Endothelial cell of umbilical vein (primary cell): ENCODE measurements at regions not wholly inside any gene's neighbourhood (a gene's known extent, or its start where the extent isn't known, plus 50 kb on each side); places are given as distances from the start of the nearest gene placed in this dataset.

Source experiments
- BruUV-seq: library from RNA; stranded (reverse); fragments of 400-500 nt; replicated peaks from 2 replicates; lab custom pipeline; 2021; lab: Mats Ljungman, UMichigan
- CTCF ChIA-PET: fragments of 300-600, 350-600 bp; sonication (Branson Sonifier 250); formaldehyde crosslinking; loops from one replicate; lab custom pipeline; 2021; ENCODE audit warnings: antibody characterized with exemption, inconsistent platforms; lab: Charles Lee
- POLR2A ChIA-PET: fragments of 300-600, 350-600 bp; sonication (Branson Sonifier 250); formaldehyde crosslinking; loops from one replicate; lab custom pipeline; 2021; ENCODE audit warnings: antibody characterized with exemption, inconsistent platforms; lab: Charles Lee
- DNase-seq: peaks from one replicate; pipeline ENCODE4 v3.0.0-alpha.2; 2011; ENCODE audit warnings: low read depth, low spot score
- FAIRE-seq: peaks from 2 replicates; lab custom pipeline; 2011; peaks lifted over from hg19 to GRCh38; lab: Jason Lieb, UNC
- H2AFZ ChIP-seq: 2 replicates; pipeline ENCODE4 v1.6.0; 2012; ENCODE audit warnings: low read depth, low read length, control low read depth, inconsistent platforms
- H3K27ac ChIP-seq: 2 replicates; pipeline ENCODE4 v1.5.1; 2011; ENCODE audit warnings: low read depth, mild to moderate bottlenecking, control low read depth, low read length, moderate library complexity; ENCODE audit not compliant: insufficient read depth
- H3K27me3 ChIP-seq, 2 experiments: 2 replicates each; pipeline versions ENCODE4 v1.6.0 to v1.6.1; 2011; ENCODE audit warnings: low read length in 2 of 2, mixed read lengths in 1 of 2; ENCODE audit not compliant: control insufficient read depth in 2 of 2, insufficient read depth in 2 of 2
- H3K36me3 ChIP-seq, 2 experiments: 2 replicates in 1 of 2; 3 replicates in 1 of 2; pipeline ENCODE4 v1.5.1; 2011; ENCODE audit warnings: low read length in 2 of 2, mild to moderate bottlenecking in 1 of 2, moderate library complexity in 1 of 2; ENCODE audit not compliant: control insufficient read depth in 2 of 2, insufficient read depth in 2 of 2; ENCODE audit errors: extremely low read depth in 1 of 2
- H3K4me1 ChIP-seq: 3 replicates; pipeline ENCODE4 v1.5.1; 2011; ENCODE audit warnings: mild to moderate bottlenecking, low read length; ENCODE audit not compliant: control insufficient read depth, insufficient read depth; ENCODE audit errors: extremely low read depth
- H3K4me2 ChIP-seq: 2 replicates; pipeline ENCODE4 v1.6.1; 2011; ENCODE audit warnings: low read length, control low read depth, mixed read lengths; ENCODE audit not compliant: insufficient read depth
- H3K4me3 ChIP-seq, 3 experiments: fragments of 200-600 bp in 1 of 3; sonication (generic), shearing (Covaris generic) in 1 of 3; replicated peaks in 1 of 3; 2 replicates each; pipeline ENCODE4 v1.5.1; 2011 to 2016; ENCODE audit warnings: control low read depth in 3 of 3, low read length in 3 of 3, mild to moderate bottlenecking in 2 of 3, inconsistent platforms in 1 of 3, low read depth in 1 of 3, moderate library complexity in 1 of 3; ENCODE audit not compliant: insufficient read depth in 1 of 3
- H3K79me2 ChIP-seq: 2 replicates; pipeline ENCODE4 v1.6.0; 2012; ENCODE audit warnings: low read length, inconsistent platforms; ENCODE audit not compliant: control insufficient read depth, insufficient read depth
- H3K9ac ChIP-seq: replicated peaks from 2 replicates; pipeline ENCODE3; 2011; ENCODE audit warnings: low read length, control low read depth; ENCODE audit not compliant: insufficient read depth; ENCODE audit errors: extremely low read depth
- H3K9me1 ChIP-seq: replicated peaks from 3 replicates; pipeline ENCODE4 v1.6.0; 2011; ENCODE audit warnings: mild to moderate bottlenecking, low read length; ENCODE audit not compliant: control insufficient read depth, insufficient read depth; ENCODE audit errors: extremely low read depth
- H3K9me3 ChIP-seq: replicated peaks from 2 replicates; pipeline ENCODE4 v1.5.1; 2012; ENCODE audit warnings: low read length, inconsistent platforms; ENCODE audit not compliant: control insufficient read depth, insufficient read depth
- H4K20me1 ChIP-seq: replicated peaks from 2 replicates; pipeline ENCODE3; 2011; ENCODE audit warnings: mild to moderate bottlenecking, low read length; ENCODE audit not compliant: control insufficient read depth, insufficient read depth; ENCODE audit errors: extremely low read depth
- CTCF ChIP-seq, 2 donors: IDR thresholded peaks; 1 replicate in 1 of 2; 2 replicates in 1 of 2; pipeline ENCODE4 v1.5.1; 2011; ENCODE audit warnings: low read length in 2 of 2, mild to moderate bottlenecking in 2 of 2, moderate library complexity in 2 of 2, control low read depth in 1 of 2, inconsistent platforms in 1 of 2, low read depth in 1 of 2; ENCODE audit not compliant: insufficient read depth in 1 of 2; ENCODE audit errors: extremely low read depth in 1 of 2
- EZH2 ChIP-seq: IDR thresholded peaks from 2 replicates; pipeline ENCODE4 v1.6.1; 2012; ENCODE audit warnings: borderline replicate concordance, low read depth, mild to moderate bottlenecking, moderate library complexity, low read length, inconsistent platforms; ENCODE audit not compliant: severe bottlenecking
- FOS ChIP-seq: IDR thresholded peaks from 2 replicates; pipeline ENCODE4 v1.6.1; 2011; ENCODE audit warnings: mild to moderate bottlenecking, low read length, moderate library complexity, borderline replicate concordance; ENCODE audit not compliant: insufficient read depth
- GATA2 ChIP-seq: IDR thresholded peaks from 2 replicates; pipeline ENCODE4 v1.7.0; 2011; ENCODE audit warnings: low read depth, mild to moderate bottlenecking, moderate library complexity, mixed read lengths, low read length; ENCODE audit not compliant: insufficient read length, insufficient read depth
- JUN ChIP-seq: IDR thresholded peaks from 2 replicates; pipeline ENCODE4 v1.6.1; 2011; ENCODE audit warnings: borderline replicate concordance, low read depth; ENCODE audit not compliant: insufficient read length, insufficient read depth
- MYC ChIP-seq: IDR thresholded peaks from one replicate; pipeline ENCODE4 v1.6.1; 2011; ENCODE audit warnings: mild to moderate bottlenecking, low read depth, low read length
- POLR2A ChIP-seq: IDR thresholded peaks from 2 replicates; pipeline ENCODE4 v1.6.1; 2012; ENCODE audit warnings: low read depth, mild to moderate bottlenecking, control low read depth, low read length
- POLR2AphosphoS5 ChIP-seq: IDR thresholded peaks from 2 replicates; pipeline ENCODE4 v1.6.1; 2012; ENCODE audit warnings: low read depth, mild to moderate bottlenecking, control low read depth, low read length, moderate library complexity; ENCODE audit not compliant: insufficient read depth
- dilution Hi-C: fragments of 300-500 bp; cut with MboI; formaldehyde crosslinking; loops from one replicate; pipeline ENCODE4 v1.15.0; 2019; ENCODE audit warnings: low sequenced_read_pairs; ENCODE audit not compliant: extremely low pct_ligation_motif_present
- intact Hi-C: fragments of 100-400 bp; cut with micrococcal nuclease; formaldehyde crosslinking; loops from one replicate; pipeline ENCODE4 v1.10.0; 2022
- TF ChIP-seq, protein P1 (sequence below): IDR thresholded peaks from 2 replicates; pipeline ENCODE4 v1.6.1; 2011; ENCODE audit not compliant: insufficient read depth, insufficient read length

DNA sequence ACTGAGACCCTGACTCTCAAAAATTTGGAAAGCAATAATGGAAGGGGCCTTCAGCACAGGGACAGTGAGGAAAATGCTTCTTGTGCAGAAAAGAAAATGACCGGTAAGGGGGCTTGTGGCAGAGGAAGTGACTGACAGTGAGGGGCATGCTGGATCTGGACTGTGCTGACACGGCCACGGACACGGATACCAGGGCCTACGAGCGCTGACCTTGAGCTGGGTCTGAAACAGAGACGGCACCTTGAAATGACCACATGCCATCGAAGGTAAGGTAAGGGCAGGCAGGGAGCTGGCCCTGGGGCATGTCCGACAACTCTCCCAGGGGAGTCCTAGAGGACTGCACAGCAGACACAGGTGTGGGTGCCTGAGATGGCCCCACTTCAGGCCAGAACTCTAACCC is 182.1 kb downstream of the RHOU start:
- no peak overlapping the region for H3K4me3 ChIP-seq
- BruUV-seq = no TSS peak
- H3K79me2 ChIP-seq = no peaks in the 10 kb centered on the region
- no peaks in the 10 kb centered on the region for H3K9me3 ChIP-seq
- no peak overlapping the region for H3K9ac ChIP-seq
- H2AFZ ChIP-seq = no peak overlapping the region
- CTCF ChIA-PET = no interaction called here
- no peak for FAIRE-seq
- no peak for DNase-seq
- H3K9me1 ChIP-seq = no peaks in the 10 kb centered on the region
- dilution Hi-C loops (no loop called here), intact Hi-C loops (no loop called here)
- TF ChIP-seq FOS (no peak), GATA2 (no peak), CTCF (IDR thresholded peaks at IDR 0.05; ENCODE audit: extremely low read depth in 1 of 2, insufficient read depth in 1 of 2, low read depth in 1 of 2, low read length in 2 of 2) (no peak), MYC (no peak), EZH2 (no peak), POLR2A (no peak), JUN (no peak), POLR2AphosphoS5 (no peak)
- TF ChIP-seq, protein P1, sequence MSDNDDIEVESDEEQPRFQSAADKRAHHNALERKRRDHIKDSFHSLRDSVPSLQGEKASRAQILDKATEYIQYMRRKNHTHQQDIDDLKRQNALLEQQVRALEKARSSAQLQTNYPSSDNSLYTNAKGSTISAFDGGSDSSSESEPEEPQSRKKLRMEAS = no peak
- no peak overlapping the region for H3K27ac ChIP-seq
- POLR2A ChIA-PET = no interaction called here
- H3K4me2 ChIP-seq = no peak overlapping the region
- H4K20me1 ChIP-seq = no peaks in the 10 kb centered on the region
- H3K27me3 ChIP-seq = no peaks in the 10 kb centered on the region
- H3K36me3 ChIP-seq = no peaks in the 10 kb centered on the region
- H3K4me1 ChIP-seq = no peaks in the 10 kb centered on the region
